ENCODE measurements at regions not wholly inside any gene's neighbourhood (a gene's known extent, or its start where the extent isn't known, plus 50 kb on each side); places are given as distances from the start of the nearest gene placed in this dataset.

DNA sequence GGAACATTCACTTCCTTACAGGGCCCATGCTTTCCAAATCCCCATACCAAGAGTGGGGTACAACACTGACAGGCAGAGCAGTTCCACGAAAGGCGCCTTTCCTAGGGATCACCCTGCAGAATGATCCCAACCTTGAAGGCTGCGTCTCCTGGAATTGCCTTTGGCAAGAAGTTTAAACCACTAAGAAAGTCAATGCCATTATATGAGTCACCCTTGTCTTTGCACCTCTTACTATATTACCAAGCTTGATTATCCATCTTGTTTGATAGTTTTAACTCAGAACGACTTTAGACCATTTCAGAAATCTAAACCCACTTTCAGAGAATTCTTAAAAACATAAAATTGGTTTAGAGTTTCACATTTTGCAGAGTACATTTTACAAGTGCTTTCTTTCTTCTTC is 282.1 kb downstream of the ARHGAP12 start:
- WGBS (ENCODE audit: extremely low coverage, insufficient coverage, low lambda C conversion rate): no CpG with 5 or more reads among the region's 4 CpGs
- Histone ChIP-seq H2BK120ac (ENCODE audit: low read depth, low read length) (no peak overlapping the region), H3K9ac (ENCODE audit: low read length) (no peak overlapping the region), H3K4me3 (ENCODE audit: low read length) (no peak overlapping the region), H3K4me2 (ENCODE audit: low read length) (no peak overlapping the region), H3K18ac (ENCODE audit: low read length) (no peak overlapping the region), H3K4me1 (ENCODE audit: control insufficient read depth, low read depth, low read length) (no peaks in the 10 kb centered on the region), H2BK5ac (ENCODE audit: low read length) (no peak overlapping the region), H3K27me3 (ENCODE audit: insufficient read depth, low read length, poor library complexity) (no peaks in the 10 kb centered on the region), H2BK15ac (replicated peaks; ENCODE audit: low read depth) (no peak overlapping the region), H3K56ac (ENCODE audit: low read length) (no peak overlapping the region), H2AK5ac (ENCODE audit: low read length) (no peak overlapping the region), H4K5ac (ENCODE audit: low read length) (no peak overlapping the region), H3K79me2 (ENCODE audit: control insufficient read depth, insufficient read depth, low read length) (no peaks in the 10 kb centered on the region), H3K79me1 (ENCODE audit: low read length) (no peaks in the 10 kb centered on the region), H4K8ac (ENCODE audit: low read depth, low read length) (no peak overlapping the region), H3K27ac (ENCODE audit: low read depth, low read length) (no peak overlapping the region), H3K23ac (ENCODE audit: low read length) (no peak overlapping the region), H3K36me3 (ENCODE audit: control insufficient read depth, insufficient read depth, low read length) (no peaks in the 10 kb centered on the region), H3K4ac (ENCODE audit: low read depth, low read length) (no peak overlapping the region)
- DNase-seq: no peak

DNA sequence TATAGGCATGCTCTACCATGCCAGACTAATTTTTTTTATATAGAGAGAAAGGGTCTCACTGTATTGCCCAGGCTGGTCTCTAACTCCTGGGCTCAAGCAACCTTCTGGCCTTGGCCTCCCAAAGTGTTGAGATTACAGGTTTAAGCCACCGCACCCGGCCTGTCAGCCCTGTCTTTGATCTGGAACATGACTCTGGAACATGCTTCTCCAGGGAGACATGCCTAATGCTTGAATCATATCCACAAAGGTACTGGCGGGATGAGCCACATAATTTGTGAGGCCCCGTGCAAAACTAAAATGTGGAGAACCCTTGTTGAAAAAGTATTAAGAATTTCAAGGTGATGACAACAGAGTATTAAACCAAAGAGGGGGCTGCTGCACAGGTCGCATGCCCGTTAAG is 282.8 kb downstream of the ARHGAP12 start:
- Histone ChIP-seq H3K9ac (ENCODE audit: low read length) (no peak overlapping the region), H3K27ac (ENCODE audit: low read depth, low read length) (no peak overlapping the region), H3K79me2 (ENCODE audit: control insufficient read depth, insufficient read depth, low read length) (no peaks in the 10 kb centered on the region), H3K4ac (ENCODE audit: low read depth, low read length) (no peak overlapping the region), H4K5ac (ENCODE audit: low read length) (no peak overlapping the region), H3K23ac (ENCODE audit: low read length) (no peak overlapping the region), H3K4me3 (ENCODE audit: low read length) (no peak overlapping the region), H3K4me2 (ENCODE audit: low read length) (no peak overlapping the region), H2AK5ac (ENCODE audit: low read length) (no peak overlapping the region), H3K4me1 (ENCODE audit: control insufficient read depth, low read depth, low read length) (no peaks in the 10 kb centered on the region), H3K18ac (ENCODE audit: low read length) (no peak overlapping the region), H2BK15ac (replicated peaks; ENCODE audit: low read depth) (no peak overlapping the region), H2BK5ac (ENCODE audit: low read length) (no peak overlapping the region), H3K56ac (ENCODE audit: low read length) (no peak overlapping the region), H3K27me3 (ENCODE audit: insufficient read depth, low read length, poor library complexity) (no peaks in the 10 kb centered on the region), H3K79me1 (ENCODE audit: low read length) (no peaks in the 10 kb centered on the region), H4K8ac (ENCODE audit: low read depth, low read length) (no peak overlapping the region), H2BK120ac (ENCODE audit: low read depth, low read length) (no peak overlapping the region), H3K36me3 (ENCODE audit: control insufficient read depth, insufficient read depth, low read length) (no peaks in the 10 kb centered on the region)
- no peak for DNase-seq
- WGBS (ENCODE audit: extremely low coverage, insufficient coverage, low lambda C conversion rate): no CpG with 5 or more reads among the region's 6 CpGs

DNA sequence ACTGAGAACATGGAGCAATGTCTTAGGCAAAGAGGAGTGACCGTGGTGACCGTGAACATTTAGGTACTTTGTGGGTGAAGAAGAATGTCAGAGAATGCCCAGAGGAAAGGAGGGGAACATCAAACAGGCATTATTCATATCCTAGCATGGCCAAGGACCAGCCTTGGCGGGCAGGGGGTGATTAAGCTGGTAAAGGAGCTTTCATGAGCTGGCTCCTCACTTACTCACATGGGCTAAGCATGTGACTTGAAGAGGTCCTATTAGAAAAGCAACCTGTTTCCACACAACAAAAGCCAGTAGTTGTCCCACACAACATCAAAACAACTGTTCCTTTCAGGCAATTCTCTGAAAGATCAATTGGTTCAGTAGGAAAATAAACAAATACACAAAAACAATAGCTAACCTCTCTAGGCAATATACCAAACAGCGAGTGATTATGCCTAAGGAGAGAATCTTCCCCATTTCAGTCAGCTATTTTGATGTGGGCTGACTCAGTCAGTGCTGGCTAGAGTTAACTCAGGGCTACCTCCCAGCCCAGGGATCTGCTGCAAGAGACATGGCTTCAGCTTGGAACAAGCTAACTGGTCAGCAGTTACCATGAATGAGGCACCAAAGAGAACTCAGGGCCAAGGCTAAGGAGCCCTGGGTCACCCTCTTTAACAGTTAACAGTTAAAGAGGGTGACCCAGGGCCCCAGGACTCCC is 283.5 kb downstream of the ARHGAP12 start:
- H3K27ac ChIP-seq (ENCODE audit: low read depth, low read length): no peak overlapping the region
- no CpG with 5 or more reads among the region's 4 CpGs for WGBS (ENCODE audit: extremely low coverage, insufficient coverage, low lambda C conversion rate)

DNA sequence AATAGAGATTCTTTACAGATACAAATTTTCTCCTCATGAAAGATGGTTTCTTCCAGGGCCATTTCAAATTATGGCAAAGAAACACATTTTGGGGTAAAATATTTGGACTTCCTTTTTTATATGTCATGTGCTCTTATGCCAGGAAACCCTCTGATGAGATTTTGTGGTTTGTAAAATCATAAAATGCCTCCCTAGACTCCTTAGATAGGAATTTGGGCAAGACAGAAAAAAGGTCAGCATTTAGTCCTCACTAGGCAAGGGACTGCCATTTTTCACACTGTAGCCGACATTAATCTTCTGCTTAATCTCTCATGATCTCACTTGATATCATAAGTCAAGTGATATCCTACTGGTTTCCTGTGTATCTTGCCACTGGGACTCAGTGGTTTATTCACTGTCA is 286.4 kb downstream of the ARHGAP12 start:
- Histone ChIP-seq H2BK5ac (ENCODE audit: low read length) (no peak overlapping the region), H3K18ac (ENCODE audit: low read length) (no peak overlapping the region), H3K4me1 (ENCODE audit: control insufficient read depth, low read depth, low read length) (no peaks in the 10 kb centered on the region), H3K56ac (ENCODE audit: low read length) (no peak overlapping the region), H2AK5ac (ENCODE audit: low read length) (no peak overlapping the region), H3K79me1 (ENCODE audit: low read length) (no peaks in the 10 kb centered on the region), H3K27ac (ENCODE audit: low read depth, low read length) (no peak overlapping the region), H3K79me2 (ENCODE audit: control insufficient read depth, insufficient read depth, low read length) (no peaks in the 10 kb centered on the region), H3K27me3 (ENCODE audit: insufficient read depth, low read length, poor library complexity) (no peaks in the 10 kb centered on the region), H3K36me3 (ENCODE audit: control insufficient read depth, insufficient read depth, low read length) (no peaks in the 10 kb centered on the region), H3K23ac (ENCODE audit: low read length) (no peak overlapping the region), H3K4me3 (ENCODE audit: low read length) (no peak overlapping the region), H2BK120ac (ENCODE audit: low read depth, low read length) (no peak overlapping the region), H3K4me2 (ENCODE audit: low read length) (no peak overlapping the region), H3K4ac (ENCODE audit: low read depth, low read length) (no peak overlapping the region), H3K9ac (ENCODE audit: low read length) (no peak overlapping the region), H4K5ac (ENCODE audit: low read length) (no peak overlapping the region), H2BK15ac (replicated peaks; ENCODE audit: low read depth) (no peak overlapping the region), H4K8ac (ENCODE audit: low read depth, low read length) (no peak overlapping the region)
- WGBS (ENCODE audit: extremely low coverage, insufficient coverage, low lambda C conversion rate): no CpG with 5 or more reads among the region's 1 CpG
- DNase-seq: peak; percentile 27

More for the DNA sequence above, 283.5 kb downstream of the ARHGAP12 start:
- no peak overlapping the region for H3K4ac ChIP-seq (ENCODE audit: low read depth, low read length)
- H3K4me2 ChIP-seq (ENCODE audit: low read length): no peak overlapping the region
- no peaks in the 10 kb centered on the region for H3K79me2 ChIP-seq (ENCODE audit: control insufficient read depth, insufficient read depth, low read length)
- no peak overlapping the region for H4K8ac ChIP-seq (ENCODE audit: low read depth, low read length)
- no peak overlapping the region for H3K4me3 ChIP-seq (ENCODE audit: low read length)
- no peaks in the 10 kb centered on the region for H3K36me3 ChIP-seq (ENCODE audit: control insufficient read depth, insufficient read depth, low read length)
- no peak overlapping the region for H3K9ac ChIP-seq (ENCODE audit: low read length)
- H3K56ac ChIP-seq (ENCODE audit: low read length): peak overlapping the region; percentile 38
- H3K79me1 ChIP-seq (ENCODE audit: low read length): no peaks in the 10 kb centered on the region
- H4K5ac ChIP-seq (ENCODE audit: low read length): no peak overlapping the region
- H2BK15ac ChIP-seq (replicated peaks; ENCODE audit: low read depth): no peak overlapping the region
- DNase-seq: no peak
- H3K27me3 ChIP-seq (ENCODE audit: insufficient read depth, low read length, poor library complexity): no peaks in the 10 kb centered on the region
- no peaks in the 10 kb centered on the region for H3K4me1 ChIP-seq (ENCODE audit: control insufficient read depth, low read depth, low read length)
- H2AK5ac ChIP-seq (ENCODE audit: low read length): no peak overlapping the region
- no peak overlapping the region for H3K18ac ChIP-seq (ENCODE audit: low read length)
- no peak overlapping the region for H3K23ac ChIP-seq (ENCODE audit: low read length)
- no peak overlapping the region for H2BK5ac ChIP-seq (ENCODE audit: low read length)
- no peak overlapping the region for H2BK120ac ChIP-seq (ENCODE audit: low read depth, low read length)

DNA sequence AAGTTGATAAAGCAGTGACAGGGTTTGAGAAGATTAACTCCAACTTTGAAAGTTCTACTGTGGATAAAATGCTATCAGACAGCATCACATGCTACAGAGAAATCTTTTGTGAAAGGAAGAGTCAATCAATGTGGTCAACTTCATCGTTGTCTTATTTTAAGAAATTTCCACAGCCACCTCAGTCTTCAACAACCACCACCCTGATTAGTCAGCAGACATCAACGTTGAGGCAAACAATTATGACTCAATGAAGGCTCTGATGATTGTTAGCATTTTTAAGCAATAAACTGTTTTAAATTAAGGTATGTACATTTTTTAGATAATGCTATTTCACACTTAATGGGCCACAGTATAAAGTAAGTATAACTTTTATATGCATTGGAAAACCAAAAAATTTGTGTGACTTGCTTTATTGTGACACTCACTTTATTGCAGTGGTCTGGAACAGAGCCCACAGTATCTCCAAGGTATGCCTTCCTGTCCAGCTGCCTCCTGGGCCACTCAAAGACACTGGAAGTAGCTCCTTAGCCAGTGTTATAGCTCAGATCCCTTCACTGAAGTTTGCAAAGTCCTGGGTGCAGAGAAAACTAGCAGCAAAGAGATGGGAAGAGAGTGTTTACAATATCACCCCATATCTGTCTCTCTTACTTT is 293.1 kb downstream of the ARHGAP12 start:
- Histone ChIP-seq H4K8ac (ENCODE audit: low read depth, low read length) (no peak overlapping the region), H3K23ac (ENCODE audit: low read length) (no peak overlapping the region), H3K27me3 (ENCODE audit: insufficient read depth, low read length, poor library complexity) (no peaks in the 10 kb centered on the region), H3K4ac (ENCODE audit: low read depth, low read length) (no peak overlapping the region), H3K4me3 (ENCODE audit: low read length) (no peak overlapping the region), H3K9ac (ENCODE audit: low read length) (no peak overlapping the region), H3K27ac (ENCODE audit: low read depth, low read length) (no peak overlapping the region), H2AK5ac (ENCODE audit: low read length) (no peak overlapping the region), H3K36me3 (ENCODE audit: control insufficient read depth, insufficient read depth, low read length) (no peaks in the 10 kb centered on the region), H2BK15ac (replicated peaks; ENCODE audit: low read depth) (no peak overlapping the region), H3K18ac (ENCODE audit: low read length) (no peak overlapping the region), H2BK5ac (ENCODE audit: low read length) (no peak overlapping the region), H3K4me2 (ENCODE audit: low read length) (no peak overlapping the region), H3K4me1 (ENCODE audit: control insufficient read depth, low read depth, low read length) (no peaks in the 10 kb centered on the region), H3K79me2 (ENCODE audit: control insufficient read depth, insufficient read depth, low read length) (no peaks in the 10 kb centered on the region), H3K79me1 (ENCODE audit: low read length) (no peaks in the 10 kb centered on the region), H2BK120ac (ENCODE audit: low read depth, low read length) (no peak overlapping the region), H4K5ac (ENCODE audit: low read length) (no peak overlapping the region), H3K56ac (ENCODE audit: low read length) (no peak overlapping the region)
- WGBS (ENCODE audit: extremely low coverage, insufficient coverage, low lambda C conversion rate): no CpG with 5 or more reads among the region's 2 CpGs
- no peak for DNase-seq
